ENCODE measurements at regions not wholly inside any gene's neighbourhood (a gene's known extent, or its start where the extent isn't known, plus 50 kb on each side); places are given as distances from the start of the nearest gene placed in this dataset.

DNA sequence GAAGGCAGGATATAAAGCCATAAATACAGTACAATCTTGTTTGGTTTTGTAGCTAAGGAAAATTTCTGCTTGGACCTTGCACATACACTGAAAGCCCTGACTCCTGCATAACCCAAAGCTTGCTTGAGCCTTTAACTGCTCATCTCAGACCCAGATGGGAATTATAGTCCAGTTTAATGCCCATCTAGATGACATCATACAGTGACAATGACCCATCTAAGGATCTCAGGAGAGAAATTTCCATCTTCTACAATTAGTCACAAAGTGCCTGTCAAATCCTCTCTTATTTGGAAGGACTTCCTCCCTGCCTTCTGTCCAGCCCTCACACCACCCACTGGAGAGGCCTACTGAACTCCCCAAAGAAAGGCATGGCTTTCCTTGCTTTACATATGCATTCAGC, 69.3 kb downstream of the BTBD3 start:
- CTCF ChIA-PET: no interaction called here
- TF ChIP-seq ZNF664 (tag by site-specific recombination; IDR thresholded peaks at IDR 0.05): no peak
- TF ChIP-seq ZNF654 (tag by site-specific recombination; IDR thresholded peaks at IDR 0.05; ENCODE audit: low read depth): no peak
- TF ChIP-seq WT1 (tag by site-specific recombination; IDR thresholded peaks at IDR 0.05): no peak
- TF ChIP-seq ZNF114 (tag by site-specific recombination; IDR thresholded peaks at IDR 0.05): no peak
- POLR2A ChIA-PET: interaction anchor here (0.6 kb wide), 1 partner anchor 142 kb away, joined by 3 read pairs; no protein-coding TSS in a partner anchor
- H3K4me1 ChIP-seq (ENCODE audit: control insufficient read depth, insufficient read depth, low read length): no peaks in the 10 kb centered on the region
- H3K27ac ChIP-seq (ENCODE audit: extremely low read depth, low read depth, low read length): no peak overlapping the region
- H3K4me3 ChIP-seq (ENCODE audit: low read depth, low read length): no peak overlapping the region
- no peaks in the 10 kb centered on the region for H3K9me3 ChIP-seq (ENCODE audit: control insufficient read depth, insufficient read depth, low read depth, low read length)
- H3K36me3 ChIP-seq (ENCODE audit: control insufficient read depth in 2 of 2, insufficient read depth in 1 of 2, low read length in 2 of 2): no peaks in the 10 kb centered on the region

DNA sequence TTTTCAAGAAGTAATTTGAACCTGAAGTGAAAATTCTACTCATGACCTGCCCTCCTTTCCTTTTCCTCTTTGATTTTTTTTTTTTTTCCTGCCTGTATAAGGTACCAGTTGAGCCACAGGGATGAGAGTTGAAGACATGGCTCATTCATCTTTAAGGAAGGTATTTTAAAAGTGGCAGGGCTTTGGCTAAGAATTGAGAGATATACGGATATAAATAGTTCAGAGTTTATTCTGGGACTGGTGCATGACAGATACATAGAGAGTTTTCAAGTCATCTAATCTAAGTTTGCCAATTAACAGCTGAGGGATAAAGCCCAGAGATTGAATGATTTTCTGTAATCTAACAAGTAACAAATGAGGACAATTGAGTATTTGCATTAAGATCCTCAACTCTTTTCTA, 69.8 kb downstream of the BTBD3 start:
- Histone ChIP-seq H3K36me3 (ENCODE audit: control insufficient read depth in 2 of 2, insufficient read depth in 1 of 2, low read length in 2 of 2) (no peaks in the 10 kb centered on the region), H3K4me1 (ENCODE audit: control insufficient read depth, insufficient read depth, low read length) (no peaks in the 10 kb centered on the region), H3K27ac (ENCODE audit: extremely low read depth, low read depth, low read length) (no peak overlapping the region), H3K9me3 (ENCODE audit: control insufficient read depth, insufficient read depth, low read depth, low read length) (no peaks in the 10 kb centered on the region), H3K4me3 (ENCODE audit: low read depth, low read length) (no peak overlapping the region)
- ChIA-PET POLR2A (no interaction called here), CTCF (no interaction called here)
- TF ChIP-seq ZBTB48 (tag by site-specific recombination; IDR thresholded peaks at IDR 0.05): no peak
- TF ChIP-seq ZNF48 (tag by site-specific recombination; IDR thresholded peaks at IDR 0.05): no peak
- TF ChIP-seq, protein P1, sequence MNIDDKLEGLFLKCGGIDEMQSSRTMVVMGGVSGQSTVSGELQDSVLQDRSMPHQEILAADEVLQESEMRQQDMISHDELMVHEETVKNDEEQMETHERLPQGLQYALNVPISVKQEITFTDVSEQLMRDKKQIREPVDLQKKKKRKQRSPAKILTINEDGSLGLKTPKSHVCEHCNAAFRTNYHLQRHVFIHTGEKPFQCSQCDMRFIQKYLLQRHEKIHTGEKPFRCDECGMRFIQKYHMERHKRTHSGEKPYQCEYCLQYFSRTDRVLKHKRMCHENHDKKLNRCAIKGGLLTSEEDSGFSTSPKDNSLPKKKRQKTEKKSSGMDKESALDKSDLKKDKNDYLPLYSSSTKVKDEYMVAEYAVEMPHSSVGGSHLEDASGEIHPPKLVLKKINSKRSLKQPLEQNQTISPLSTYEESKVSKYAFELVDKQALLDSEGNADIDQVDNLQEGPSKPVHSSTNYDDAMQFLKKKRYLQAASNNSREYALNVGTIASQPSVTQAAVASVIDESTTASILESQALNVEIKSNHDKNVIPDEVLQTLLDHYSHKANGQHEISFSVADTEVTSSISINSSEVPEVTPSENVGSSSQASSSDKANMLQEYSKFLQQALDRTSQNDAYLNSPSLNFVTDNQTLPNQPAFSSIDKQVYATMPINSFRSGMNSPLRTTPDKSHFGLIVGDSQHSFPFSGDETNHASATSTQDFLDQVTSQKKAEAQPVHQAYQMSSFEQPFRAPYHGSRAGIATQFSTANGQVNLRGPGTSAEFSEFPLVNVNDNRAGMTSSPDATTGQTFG (tag by site-specific recombination; IDR thresholded peaks at IDR 0.05; ENCODE audit: borderline replicate concordance): no peak
- no peak for TF ChIP-seq ZNF623 (tag by site-specific recombination; IDR thresholded peaks at IDR 0.05)
- TF ChIP-seq, protein P2, sequence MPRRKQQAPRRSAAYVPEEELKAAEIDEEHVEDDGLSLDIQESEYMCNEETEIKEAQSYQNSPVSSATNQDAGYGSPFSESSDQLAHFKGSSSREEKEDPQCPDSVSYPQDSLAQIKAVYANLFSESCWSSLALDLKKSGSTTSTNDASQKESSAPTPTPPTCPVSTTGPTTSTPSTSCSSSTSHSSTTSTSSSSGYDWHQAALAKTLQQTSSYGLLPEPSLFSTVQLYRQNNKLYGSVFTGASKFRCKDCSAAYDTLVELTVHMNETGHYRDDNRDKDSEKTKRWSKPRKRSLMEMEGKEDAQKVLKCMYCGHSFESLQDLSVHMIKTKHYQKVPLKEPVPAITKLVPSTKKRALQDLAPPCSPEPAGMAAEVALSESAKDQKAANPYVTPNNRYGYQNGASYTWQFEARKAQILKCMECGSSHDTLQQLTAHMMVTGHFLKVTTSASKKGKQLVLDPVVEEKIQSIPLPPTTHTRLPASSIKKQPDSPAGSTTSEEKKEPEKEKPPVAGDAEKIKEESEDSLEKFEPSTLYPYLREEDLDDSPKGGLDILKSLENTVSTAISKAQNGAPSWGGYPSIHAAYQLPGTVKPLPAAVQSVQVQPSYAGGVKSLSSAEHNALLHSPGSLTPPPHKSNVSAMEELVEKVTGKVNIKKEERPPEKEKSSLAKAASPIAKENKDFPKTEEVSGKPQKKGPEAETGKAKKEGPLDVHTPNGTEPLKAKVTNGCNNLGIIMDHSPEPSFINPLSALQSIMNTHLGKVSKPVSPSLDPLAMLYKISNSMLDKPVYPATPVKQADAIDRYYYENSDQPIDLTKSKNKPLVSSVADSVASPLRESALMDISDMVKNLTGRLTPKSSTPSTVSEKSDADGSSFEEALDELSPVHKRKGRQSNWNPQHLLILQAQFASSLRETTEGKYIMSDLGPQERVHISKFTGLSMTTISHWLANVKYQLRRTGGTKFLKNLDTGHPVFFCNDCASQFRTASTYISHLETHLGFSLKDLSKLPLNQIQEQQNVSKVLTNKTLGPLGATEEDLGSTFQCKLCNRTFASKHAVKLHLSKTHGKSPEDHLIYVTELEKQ (tag by site-specific recombination; IDR thresholded peaks at IDR 0.05; ENCODE audit: borderline replicate concordance): no peak
- no peak for TF ChIP-seq ZNF585B (tag by site-specific recombination; IDR thresholded peaks at IDR 0.05)
- no peak for TF ChIP-seq ZNF169 (tag by site-specific recombination; IDR thresholded peaks at IDR 0.05)
- no peak for TF ChIP-seq HOXA7 (CRISPR knock-in tag; IDR thresholded peaks at IDR 0.05; ENCODE audit: borderline replicate concordance)
- TF ChIP-seq, protein P3, sequence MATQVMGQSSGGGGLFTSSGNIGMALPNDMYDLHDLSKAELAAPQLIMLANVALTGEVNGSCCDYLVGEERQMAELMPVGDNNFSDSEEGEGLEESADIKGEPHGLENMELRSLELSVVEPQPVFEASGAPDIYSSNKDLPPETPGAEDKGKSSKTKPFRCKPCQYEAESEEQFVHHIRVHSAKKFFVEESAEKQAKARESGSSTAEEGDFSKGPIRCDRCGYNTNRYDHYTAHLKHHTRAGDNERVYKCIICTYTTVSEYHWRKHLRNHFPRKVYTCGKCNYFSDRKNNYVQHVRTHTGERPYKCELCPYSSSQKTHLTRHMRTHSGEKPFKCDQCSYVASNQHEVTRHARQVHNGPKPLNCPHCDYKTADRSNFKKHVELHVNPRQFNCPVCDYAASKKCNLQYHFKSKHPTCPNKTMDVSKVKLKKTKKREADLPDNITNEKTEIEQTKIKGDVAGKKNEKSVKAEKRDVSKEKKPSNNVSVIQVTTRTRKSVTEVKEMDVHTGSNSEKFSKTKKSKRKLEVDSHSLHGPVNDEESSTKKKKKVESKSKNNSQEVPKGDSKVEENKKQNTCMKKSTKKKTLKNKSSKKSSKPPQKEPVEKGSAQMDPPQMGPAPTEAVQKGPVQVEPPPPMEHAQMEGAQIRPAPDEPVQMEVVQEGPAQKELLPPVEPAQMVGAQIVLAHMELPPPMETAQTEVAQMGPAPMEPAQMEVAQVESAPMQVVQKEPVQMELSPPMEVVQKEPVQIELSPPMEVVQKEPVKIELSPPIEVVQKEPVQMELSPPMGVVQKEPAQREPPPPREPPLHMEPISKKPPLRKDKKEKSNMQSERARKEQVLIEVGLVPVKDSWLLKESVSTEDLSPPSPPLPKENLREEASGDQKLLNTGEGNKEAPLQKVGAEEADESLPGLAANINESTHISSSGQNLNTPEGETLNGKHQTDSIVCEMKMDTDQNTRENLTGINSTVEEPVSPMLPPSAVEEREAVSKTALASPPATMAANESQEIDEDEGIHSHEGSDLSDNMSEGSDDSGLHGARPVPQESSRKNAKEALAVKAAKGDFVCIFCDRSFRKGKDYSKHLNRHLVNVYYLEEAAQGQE (tag by site-specific recombination; IDR thresholded peaks at IDR 0.05): no peak
- TF ChIP-seq, protein P4, sequence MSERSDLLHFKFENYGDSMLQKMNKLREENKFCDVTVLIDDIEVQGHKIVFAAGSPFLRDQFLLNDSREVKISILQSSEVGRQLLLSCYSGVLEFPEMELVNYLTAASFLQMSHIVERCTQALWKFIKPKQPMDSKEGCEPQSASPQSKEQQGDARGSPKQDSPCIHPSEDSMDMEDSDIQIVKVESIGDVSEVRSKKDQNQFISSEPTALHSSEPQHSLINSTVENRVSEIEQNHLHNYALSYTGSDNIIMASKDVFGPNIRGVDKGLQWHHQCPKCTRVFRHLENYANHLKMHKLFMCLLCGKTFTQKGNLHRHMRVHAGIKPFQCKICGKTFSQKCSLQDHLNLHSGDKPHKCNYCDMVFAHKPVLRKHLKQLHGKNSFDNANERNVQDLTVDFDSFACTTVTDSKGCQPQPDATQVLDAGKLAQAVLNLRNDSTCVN (tag by site-specific recombination; optimal IDR thresholded peaks at IDR 0.05): no peak
- no peak for TF ChIP-seq ZNF549 (tag by site-specific recombination; IDR thresholded peaks at IDR 0.05)
- no peak for TF ChIP-seq GLI2 (tag by site-specific recombination; IDR thresholded peaks at IDR 0.05; ENCODE audit: borderline replicate concordance, low read depth)
- TF ChIP-seq, protein P5, sequence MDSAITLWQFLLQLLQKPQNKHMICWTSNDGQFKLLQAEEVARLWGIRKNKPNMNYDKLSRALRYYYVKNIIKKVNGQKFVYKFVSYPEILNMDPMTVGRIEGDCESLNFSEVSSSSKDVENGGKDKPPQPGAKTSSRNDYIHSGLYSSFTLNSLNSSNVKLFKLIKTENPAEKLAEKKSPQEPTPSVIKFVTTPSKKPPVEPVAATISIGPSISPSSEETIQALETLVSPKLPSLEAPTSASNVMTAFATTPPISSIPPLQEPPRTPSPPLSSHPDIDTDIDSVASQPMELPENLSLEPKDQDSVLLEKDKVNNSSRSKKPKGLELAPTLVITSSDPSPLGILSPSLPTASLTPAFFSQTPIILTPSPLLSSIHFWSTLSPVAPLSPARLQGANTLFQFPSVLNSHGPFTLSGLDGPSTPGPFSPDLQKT (IDR thresholded peaks at IDR 0.05; ENCODE audit: borderline replicate concordance, low read depth, low read length): no peak
